ENCODE measurements at regions not wholly inside any gene's neighbourhood (a gene's known extent, or its start where the extent isn't known, plus 50 kb on each side); places are given as distances from the start of the nearest gene placed in this dataset.
A peak's percentile ranks its signal among the peaks of the same experiment; 100 is the strongest.

- FAIRE-seq = no peak
- no peak for DNase-seq (ENCODE audit: insufficient read length)
- TF ChIP-seq POLR2AphosphoS5 (IDR thresholded peaks at IDR 0.05; ENCODE audit: low read depth, low read length) (no peak), POLR2A (IDR thresholded peaks at IDR 0.05; ENCODE audit: low read depth, low read length) (no peak), TAF1 (IDR thresholded peaks at IDR 0.05; ENCODE audit: borderline replicate concordance, low read depth, low read length) (no peak)
Observed at GRCh38 chr5:61624553-61625136, 292.6 kb downstream of the ZSWIM6 start.

- DNase-seq (ENCODE audit: insufficient read length) (no peak), FAIRE-seq (no peak)
- TF ChIP-seq TAF1 (IDR thresholded peaks at IDR 0.05; ENCODE audit: borderline replicate concordance, low read depth, low read length) (no peak), POLR2A (IDR thresholded peaks at IDR 0.05; ENCODE audit: low read depth, low read length) (no peak), POLR2AphosphoS5 (IDR thresholded peaks at IDR 0.05; ENCODE audit: low read depth, low read length) (no peak)
Observed at GRCh38 chr5:61625137-61625561, 293.1 kb downstream of the ZSWIM6 start.

GRCh38 chr5:61625681-61626621 lies 293.9 kb downstream of the ZSWIM6 start:
- no peak for FAIRE-seq
- peak; percentile 19 for DNase-seq (ENCODE audit: insufficient read length)
- TF ChIP-seq POLR2A (IDR thresholded peaks at IDR 0.05; ENCODE audit: low read depth, low read length) (no peak), POLR2AphosphoS5 (IDR thresholded peaks at IDR 0.05; ENCODE audit: low read depth, low read length) (no peak), TAF1 (IDR thresholded peaks at IDR 0.05; ENCODE audit: borderline replicate concordance, low read depth, low read length) (no peak)

GRCh38 chr5:61626639-61627282 lies 294.7 kb downstream of the ZSWIM6 start:
- no peak for TF ChIP-seq POLR2A (IDR thresholded peaks at IDR 0.05; ENCODE audit: low read depth, low read length)
- no peak for TF ChIP-seq POLR2AphosphoS5 (IDR thresholded peaks at IDR 0.05; ENCODE audit: low read depth, low read length)
- no peak for TF ChIP-seq TAF1 (IDR thresholded peaks at IDR 0.05; ENCODE audit: borderline replicate concordance, low read depth, low read length)
- no peak for FAIRE-seq
- no peak for DNase-seq (ENCODE audit: insufficient read length)

GRCh38 chr5:61627531-61627930 lies 295.5 kb downstream of the ZSWIM6 start:
- TF ChIP-seq TAF1 (IDR thresholded peaks at IDR 0.05; ENCODE audit: borderline replicate concordance, low read depth, low read length) (no peak), POLR2AphosphoS5 (IDR thresholded peaks at IDR 0.05; ENCODE audit: low read depth, low read length) (no peak), POLR2A (IDR thresholded peaks at IDR 0.05; ENCODE audit: low read depth, low read length) (no peak)

GRCh38 chr5:61630908-61631307 lies 298.9 kb downstream of the ZSWIM6 start:
- DNase-seq (ENCODE audit: insufficient read length) (no peak), FAIRE-seq (no peak)
- no peak for TF ChIP-seq POLR2A (IDR thresholded peaks at IDR 0.05; ENCODE audit: low read depth, low read length)
- no peak for TF ChIP-seq POLR2AphosphoS5 (IDR thresholded peaks at IDR 0.05; ENCODE audit: low read depth, low read length)
- no peak for TF ChIP-seq TAF1 (IDR thresholded peaks at IDR 0.05; ENCODE audit: borderline replicate concordance, low read depth, low read length)

More at GRCh38 chr5:61627531-61627930, 295.5 kb downstream of the ZSWIM6 start:
- FAIRE-seq = no peak
- no peak for DNase-seq (ENCODE audit: insufficient read length)

- TF ChIP-seq POLR2A (IDR thresholded peaks at IDR 0.05; ENCODE audit: low read depth, low read length) = no peak
- TF ChIP-seq POLR2AphosphoS5 (IDR thresholded peaks at IDR 0.05; ENCODE audit: low read depth, low read length) = no peak
- TF ChIP-seq TAF1 (IDR thresholded peaks at IDR 0.05; ENCODE audit: borderline replicate concordance, low read depth, low read length) = no peak
- FAIRE-seq = no peak
- no peak for DNase-seq (ENCODE audit: insufficient read length)
Observed at GRCh38 chr5:61631438-61631941, 299.4 kb downstream of the ZSWIM6 start.

GRCh38 chr5:61632064-61632463 lies 300.0 kb downstream of the ZSWIM6 start:
- no peak for DNase-seq (ENCODE audit: insufficient read length)
- no peak for FAIRE-seq
- no peak for TF ChIP-seq POLR2A (IDR thresholded peaks at IDR 0.05; ENCODE audit: low read depth, low read length)
- no peak for TF ChIP-seq TAF1 (IDR thresholded peaks at IDR 0.05; ENCODE audit: borderline replicate concordance, low read depth, low read length)
- TF ChIP-seq POLR2AphosphoS5 (IDR thresholded peaks at IDR 0.05; ENCODE audit: low read depth, low read length) = no peak

GRCh38 chr5:61635271-61635670 lies 303.2 kb downstream of the ZSWIM6 start:
- FAIRE-seq (no peak), DNase-seq (ENCODE audit: insufficient read length) (no peak)
- TF ChIP-seq POLR2A (IDR thresholded peaks at IDR 0.05; ENCODE audit: low read depth, low read length) (no peak), TAF1 (IDR thresholded peaks at IDR 0.05; ENCODE audit: borderline replicate concordance, low read depth, low read length) (no peak), POLR2AphosphoS5 (IDR thresholded peaks at IDR 0.05; ENCODE audit: low read depth, low read length) (no peak)

- DNase-seq (ENCODE audit: insufficient read length) (no peak), FAIRE-seq (no peak)
- TF ChIP-seq TAF1 (IDR thresholded peaks at IDR 0.05; ENCODE audit: borderline replicate concordance, low read depth, low read length) (no peak), POLR2AphosphoS5 (IDR thresholded peaks at IDR 0.05; ENCODE audit: low read depth, low read length) (no peak), POLR2A (IDR thresholded peaks at IDR 0.05; ENCODE audit: low read depth, low read length) (no peak)
Observed at GRCh38 chr5:61637566-61637965, 305.5 kb downstream of the ZSWIM6 start.

- DNase-seq (ENCODE audit: insufficient read length) (no peak), FAIRE-seq (no peak)
Observed at GRCh38 chr5:61638476-61638875, 306.4 kb downstream of the ZSWIM6 start.

More at GRCh38 chr5:61638476-61638875, 306.4 kb downstream of the ZSWIM6 start:
- no peak for TF ChIP-seq POLR2A (IDR thresholded peaks at IDR 0.05; ENCODE audit: low read depth, low read length)
- TF ChIP-seq POLR2AphosphoS5 (IDR thresholded peaks at IDR 0.05; ENCODE audit: low read depth, low read length) = no peak
- TF ChIP-seq TAF1 (IDR thresholded peaks at IDR 0.05; ENCODE audit: borderline replicate concordance, low read depth, low read length) = no peak
